Osteoblast (primary cell): ENCODE measurements at regions not wholly inside any gene's neighbourhood (a gene's known extent, or its start where the extent isn't known, plus 50 kb on each side); places are given as distances from the start of the nearest gene placed in this dataset.
"Not testable (repeated sequence)": the region's sequence is repeated elsewhere in the genome, so short reads cannot be mapped to it uniquely, and the experiment has no call there.

Experiments used
- DNase-seq: peaks from one replicate; pipeline ENCODE4 v3.0.0; 2011; ENCODE audit warnings: low spot score, mixed read lengths; ENCODE audit not compliant: insufficient read length; ENCODE audit errors: missing footprints
- H2AFZ ChIP-seq: 2 replicates; pipeline ENCODE4 v1.6.0; 2011; ENCODE audit warnings: mild to moderate bottlenecking, low read length
- H3K27ac ChIP-seq: 2 replicates; pipeline ENCODE4 v1.5.1; 2011; ENCODE audit warnings: mild to moderate bottlenecking, low read depth, low read length, moderate library complexity
- H3K27me3 ChIP-seq: 2 replicates; pipeline ENCODE4 v1.6.0; 2012; ENCODE audit warnings: mild to moderate bottlenecking, control low read depth, inconsistent platforms, low read length, moderate library complexity; ENCODE audit not compliant: insufficient read depth
- H3K36me3 ChIP-seq: 2 replicates; pipeline ENCODE4 v1.5.1; 2011; ENCODE audit warnings: mild to moderate bottlenecking, low read length, control low read depth, moderate library complexity; ENCODE audit not compliant: insufficient read depth
- H3K4me1 ChIP-seq: 2 replicates; pipeline ENCODE4 v1.5.1; 2011; ENCODE audit warnings: mild to moderate bottlenecking, low read length, control low read depth, moderate library complexity; ENCODE audit not compliant: insufficient read depth
- H3K4me2 ChIP-seq: 2 replicates; pipeline ENCODE4 v1.6.0; 2011; ENCODE audit warnings: mild to moderate bottlenecking, low read length; ENCODE audit not compliant: insufficient read depth
- H3K4me3 ChIP-seq: fragments of 200-600 bp; sonication (generic); 3 replicates; pipeline ENCODE4 v1.5.1; 2012; ENCODE audit warnings: mild to moderate bottlenecking, low read length, inconsistent platforms; ENCODE audit not compliant: insufficient read depth
- H3K79me2 ChIP-seq: 2 replicates; pipeline ENCODE4 v1.6.0; 2012; ENCODE audit warnings: mild to moderate bottlenecking, low read length, control low read depth, inconsistent platforms; ENCODE audit not compliant: insufficient read depth
- H3K9me3 ChIP-seq: 2 replicates; pipeline ENCODE4 v1.5.1; 2011; ENCODE audit warnings: low read depth, low read length, control low read depth
- H4K20me1 ChIP-seq: 2 replicates; pipeline ENCODE4 v1.6.0; 2012; ENCODE audit warnings: mild to moderate bottlenecking, low read length, control low read depth; ENCODE audit not compliant: insufficient read depth
- CTCF ChIP-seq: IDR thresholded peaks from 2 replicates; pipeline ENCODE4 v1.5.1; 2011; ENCODE audit warnings: mild to moderate bottlenecking, low read depth, low read length, moderate library complexity; ENCODE audit errors: extremely low read depth

DNA sequence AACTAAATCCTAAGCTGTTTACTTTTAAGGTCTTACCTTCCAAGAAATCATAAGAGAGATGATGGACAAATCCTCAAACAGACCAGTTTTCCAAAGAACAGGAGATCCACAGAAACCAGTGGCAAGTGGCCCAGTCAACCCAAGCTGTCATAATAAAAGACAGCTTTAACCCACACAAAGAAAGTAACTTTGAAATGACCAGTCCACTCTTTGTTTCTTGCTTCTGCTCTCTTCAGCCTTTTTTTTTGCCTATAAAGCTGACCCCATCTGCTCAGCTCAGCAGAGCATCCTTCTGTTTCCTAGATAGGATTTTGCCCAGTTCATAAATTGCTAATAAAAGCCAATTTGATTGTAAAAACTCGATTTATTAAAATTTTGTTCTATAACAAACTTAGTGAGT lies 299.4 kb downstream of the OXSM start:
- no peaks in the 10 kb centered on the region for H3K79me2 ChIP-seq
- no peak overlapping the region for H3K4me2 ChIP-seq
- H3K27ac ChIP-seq = no peak overlapping the region
- H4K20me1 ChIP-seq = no peaks in the 10 kb centered on the region
- no peaks in the 10 kb centered on the region for H3K36me3 ChIP-seq
- no peaks in the 10 kb centered on the region for H3K9me3 ChIP-seq
- H2AFZ ChIP-seq = no peak overlapping the region
- H3K27me3 ChIP-seq = no peaks in the 10 kb centered on the region
- no peak for DNase-seq
- no peaks in the 10 kb centered on the region for H3K4me1 ChIP-seq
- no peak for TF ChIP-seq CTCF
- H3K4me3 ChIP-seq = no peak overlapping the region

DNA sequence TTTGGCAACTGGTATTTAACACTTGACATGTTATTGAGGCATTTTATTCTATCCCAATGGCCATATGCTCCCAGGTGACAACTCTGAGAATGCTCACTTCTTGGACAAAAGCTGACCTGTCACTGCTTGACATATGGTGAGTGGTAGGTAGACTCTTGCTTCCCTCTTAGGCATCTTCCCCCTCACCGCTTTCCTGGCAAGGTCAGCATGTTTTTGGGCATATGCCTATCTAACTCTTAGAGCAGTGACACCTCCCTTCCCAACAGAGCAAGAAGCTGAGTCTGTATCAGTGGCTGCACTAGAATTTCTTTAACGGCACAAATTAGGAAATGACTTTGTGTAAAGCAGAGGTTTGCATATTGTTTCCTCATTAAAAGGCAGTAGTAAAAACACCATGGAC lies 300.7 kb downstream of the OXSM start:
- no peaks in the 10 kb centered on the region for H3K36me3 ChIP-seq
- H3K4me2 ChIP-seq = no peak overlapping the region
- no peaks in the 10 kb centered on the region for H3K27me3 ChIP-seq
- no peak overlapping the region for H3K4me3 ChIP-seq
- no peak for DNase-seq
- no peak overlapping the region for H3K27ac ChIP-seq
- no peaks in the 10 kb centered on the region for H3K4me1 ChIP-seq
- no peak for TF ChIP-seq CTCF
- H3K9me3 ChIP-seq = no peaks in the 10 kb centered on the region
- H2AFZ ChIP-seq = no peak overlapping the region
- no peaks in the 10 kb centered on the region for H3K79me2 ChIP-seq
- no peaks in the 10 kb centered on the region for H4K20me1 ChIP-seq

- Histone ChIP-seq H3K4me3 (no peak overlapping the region), H3K4me2 (no peak overlapping the region), H3K79me2 (no peaks in the 10 kb centered on the region), H3K27ac (no peak overlapping the region), H2AFZ (no peak overlapping the region), H3K9me3 (no peaks in the 10 kb centered on the region), H4K20me1 (no peaks in the 10 kb centered on the region), H3K4me1 (no peaks in the 10 kb centered on the region), H3K36me3 (no peaks in the 10 kb centered on the region), H3K27me3 (no peaks in the 10 kb centered on the region)
- TF ChIP-seq CTCF = no peak
- DNase-seq = no peak
These were observed 301.2 kb downstream of the OXSM start for GRCh38 chr3:26091096-26091495.

GRCh38 chr3:26091626-26092025 lies 301.7 kb downstream of the OXSM start:
- no peaks in the 10 kb centered on the region for H3K4me1 ChIP-seq
- no peak overlapping the region for H3K27ac ChIP-seq
- H4K20me1 ChIP-seq = no peaks in the 10 kb centered on the region
- DNase-seq = no peak
- no peak for TF ChIP-seq CTCF
- H3K4me2 ChIP-seq = no peak overlapping the region
- H3K27me3 ChIP-seq = no peaks in the 10 kb centered on the region
- no peaks in the 10 kb centered on the region for H3K36me3 ChIP-seq
- no peaks in the 10 kb centered on the region for H3K9me3 ChIP-seq
- no peak overlapping the region for H2AFZ ChIP-seq
- no peaks in the 10 kb centered on the region for H3K79me2 ChIP-seq
- no peak overlapping the region for H3K4me3 ChIP-seq

- H2AFZ ChIP-seq, H4K20me1 ChIP-seq, H3K4me1 ChIP-seq, H3K36me3 ChIP-seq, DNase-seq, H3K27me3 ChIP-seq, H3K4me3 ChIP-seq, H3K27ac ChIP-seq, H3K79me2 ChIP-seq, H3K9me3 ChIP-seq, H3K4me2 ChIP-seq: not testable (repeated sequence)
These were observed 307.2 kb downstream of the OXSM start for GRCh38 chr3:26097111-26097510.
